HS-5 (cell line): ENCODE measurements at regions not wholly inside any gene's neighbourhood (a gene's known extent, or its start where the extent isn't known, plus 50 kb on each side); places are given as distances from the start of the nearest gene placed in this dataset.
"Not testable (repeated sequence)": the region's sequence is repeated elsewhere in the genome, so short reads cannot be mapped to it uniquely, and the experiment has no call there.

Source experiments
- DNase-seq: peaks from one replicate; pipeline ENCODE4 v3.0.0-alpha.2; 2012; ENCODE audit warnings: low read depth

DNA sequence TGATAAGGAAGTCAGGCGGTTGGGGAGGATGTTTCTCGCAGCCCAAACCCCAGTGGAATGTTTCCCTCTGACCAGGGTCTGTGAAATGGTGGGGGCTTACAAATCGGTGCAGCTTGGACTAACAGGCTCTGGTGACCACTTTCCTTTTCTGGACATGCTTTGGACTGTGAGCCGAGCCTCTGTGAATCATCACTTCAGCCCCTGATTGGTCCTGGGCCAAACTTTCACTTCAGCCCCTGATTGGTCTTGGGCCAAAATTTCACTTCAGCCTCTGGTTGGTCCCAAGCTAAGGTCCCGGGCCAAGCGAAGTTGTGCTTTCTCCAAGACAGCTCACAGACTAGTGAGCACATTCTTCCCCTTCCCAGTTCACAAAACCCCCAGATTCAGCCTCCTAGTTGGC lies 223.7 kb upstream of the ANKRD20A1 start:
- DNase-seq: not testable (repeated sequence)

DNA sequence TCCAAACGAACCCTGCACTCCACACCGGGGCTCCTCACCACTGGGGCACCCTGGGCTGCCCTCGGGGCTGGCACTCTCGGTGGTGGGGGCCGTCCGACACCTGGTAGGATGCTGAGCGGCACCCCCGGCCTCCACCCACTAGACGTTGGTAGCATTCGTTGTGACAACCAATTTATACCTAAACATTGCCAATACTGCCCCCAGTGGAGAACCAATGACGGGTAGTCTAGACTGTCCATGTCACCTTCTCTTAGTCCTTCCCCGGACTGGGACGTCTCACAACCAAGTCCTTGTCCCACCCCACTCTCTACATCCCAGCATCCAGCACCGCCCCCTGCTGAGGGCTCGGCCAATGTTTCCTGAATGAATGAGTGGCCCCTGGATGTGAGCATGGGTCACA lies 246.8 kb upstream of the ANKRD20A1 start:
- not testable (repeated sequence) for DNase-seq

DNA sequence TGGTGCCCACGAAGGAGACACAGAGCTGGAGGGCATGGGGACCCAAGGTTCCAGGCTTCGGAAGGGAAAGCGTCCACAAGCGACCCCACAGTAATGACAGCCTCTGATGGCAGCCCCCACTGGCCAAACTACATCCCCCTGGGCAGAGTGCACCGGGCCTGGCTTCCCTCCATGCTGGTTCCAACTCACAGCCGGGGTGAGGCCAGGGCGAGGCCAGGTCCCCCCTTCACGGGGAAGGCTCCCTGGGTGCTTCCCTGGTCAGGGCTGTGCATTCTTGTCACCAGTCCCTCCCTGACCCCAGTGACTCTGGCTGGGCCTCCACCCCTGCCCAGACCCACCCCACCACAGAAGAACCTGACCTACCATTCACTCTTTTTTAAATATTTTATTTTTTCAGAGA lies 248.9 kb upstream of the ANKRD20A1 start:
- not testable (repeated sequence) for DNase-seq

DNA sequence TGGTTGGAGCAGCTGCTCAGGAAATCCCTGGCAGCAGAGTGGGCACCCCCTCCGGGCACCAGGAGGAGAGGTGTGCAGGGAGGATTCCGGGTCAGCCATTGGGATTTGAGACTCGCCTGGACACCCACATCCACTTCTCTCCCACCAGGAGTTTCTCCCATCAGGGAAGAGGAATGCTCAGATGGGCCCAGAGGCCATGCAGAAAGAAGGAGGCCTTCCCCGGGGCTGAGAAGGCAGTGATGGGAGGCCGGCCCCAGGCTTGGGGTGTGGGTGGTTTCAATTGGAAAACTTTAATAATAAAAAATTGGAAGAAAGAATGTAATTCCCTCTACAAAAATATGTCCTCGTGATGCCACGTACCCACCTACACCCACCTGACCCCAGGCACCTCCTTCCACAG lies 249.3 kb upstream of the ANKRD20A1 start:
- DNase-seq: not testable (repeated sequence)

DNA sequence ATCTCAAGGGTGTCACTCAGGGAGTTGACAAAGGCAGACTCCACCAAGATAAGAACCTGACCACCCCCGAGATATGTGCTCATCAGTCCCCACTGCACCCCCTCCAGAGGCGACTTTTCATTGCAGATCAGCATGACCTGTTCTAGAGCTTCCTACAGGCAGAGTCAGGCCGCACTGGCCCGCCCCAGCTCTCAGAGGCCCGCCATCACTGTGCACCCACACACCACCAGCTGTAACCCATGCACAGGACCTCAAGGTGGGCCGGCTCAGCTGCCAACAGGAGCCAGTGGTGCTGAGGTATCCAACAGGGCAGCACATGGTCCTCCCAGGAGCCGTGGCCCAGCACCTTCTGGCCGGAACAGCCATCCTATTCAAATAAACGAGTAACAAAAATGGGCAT lies 253.6 kb upstream of the ANKRD20A1 start:
- not testable (repeated sequence) for DNase-seq

DNA sequence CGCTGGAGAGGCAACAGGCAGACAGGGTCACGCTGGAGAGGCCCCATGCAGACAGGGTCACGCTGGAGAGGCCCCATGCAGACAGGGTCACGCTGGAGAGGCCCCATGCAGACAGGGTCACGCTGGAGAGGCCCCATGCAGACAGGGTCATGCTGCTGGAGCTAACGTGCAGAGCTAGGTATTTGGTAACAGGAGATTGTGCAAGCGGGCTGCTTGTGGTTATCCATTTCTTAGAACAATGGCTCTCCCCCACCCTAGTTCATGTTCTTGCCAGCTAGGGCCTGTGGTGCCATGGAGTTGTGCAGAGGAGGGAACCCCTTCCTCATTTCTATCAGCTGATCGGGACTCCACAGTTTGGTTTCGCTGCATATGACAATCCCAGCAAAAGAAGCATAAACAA lies 255.1 kb upstream of the ANKRD20A1 start:
- not testable (repeated sequence) for DNase-seq

DNA sequence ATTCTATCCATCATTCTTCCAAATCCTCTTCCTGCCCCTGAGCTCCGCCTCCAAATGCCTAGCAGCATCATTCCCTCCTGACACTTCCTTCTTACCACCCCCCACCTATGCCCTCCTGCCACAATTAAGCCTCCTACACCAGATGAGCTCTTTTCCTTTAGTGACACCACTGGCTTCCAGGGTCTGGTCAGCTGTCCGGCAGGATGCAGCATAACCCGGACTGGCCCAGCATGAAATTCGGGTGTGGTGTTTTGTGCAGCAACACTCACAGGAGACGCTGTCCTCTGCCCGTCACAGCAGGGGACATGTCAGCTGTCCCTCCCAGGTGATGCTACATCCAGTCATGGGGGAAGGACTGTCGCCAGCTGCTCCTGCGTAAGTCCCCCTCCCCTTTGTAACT lies 266.3 kb upstream of the ANKRD20A1 start:
- DNase-seq: not testable (repeated sequence)

DNA sequence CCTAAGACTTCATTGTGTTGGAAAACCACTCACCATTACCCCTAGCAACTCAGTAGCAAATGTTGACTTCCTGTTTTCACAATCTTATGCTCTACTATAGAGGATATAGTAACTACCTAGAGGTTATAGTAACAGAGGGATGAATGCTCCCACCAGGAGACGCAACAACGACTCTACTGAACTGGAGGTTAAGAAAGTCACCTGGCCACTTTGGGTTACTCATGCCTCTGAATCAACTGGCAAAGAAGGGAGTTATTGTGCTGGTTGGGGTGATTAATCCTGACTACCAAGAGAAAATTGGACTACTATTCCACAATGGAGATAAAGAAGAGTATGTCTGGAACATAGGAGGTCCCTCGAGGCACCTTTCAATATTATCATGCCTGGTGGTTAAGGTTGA lies 302.9 kb upstream of the ANKRD20A1 start:
- DNase-seq: not testable (repeated sequence)

DNA sequence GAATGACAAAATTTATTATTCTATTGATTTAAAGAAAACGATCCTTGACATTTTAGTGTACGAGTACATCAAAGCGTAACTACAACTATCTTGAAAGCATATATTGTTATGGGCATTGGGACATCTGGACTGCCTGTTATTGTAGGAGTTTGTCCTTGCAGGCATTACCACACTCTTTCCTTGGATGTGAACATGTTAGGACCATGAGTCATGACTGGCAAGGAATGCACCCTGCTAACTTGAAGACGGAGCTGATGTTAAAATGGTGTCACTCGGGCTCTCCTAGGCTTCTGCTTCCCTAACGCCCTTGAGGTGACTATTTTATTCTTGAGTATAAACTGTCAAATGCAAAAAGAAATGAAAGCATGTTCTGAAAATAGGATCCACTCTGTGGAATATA lies 308.7 kb upstream of the ANKRD20A1 start:
- not testable (repeated sequence) for DNase-seq

DNA sequence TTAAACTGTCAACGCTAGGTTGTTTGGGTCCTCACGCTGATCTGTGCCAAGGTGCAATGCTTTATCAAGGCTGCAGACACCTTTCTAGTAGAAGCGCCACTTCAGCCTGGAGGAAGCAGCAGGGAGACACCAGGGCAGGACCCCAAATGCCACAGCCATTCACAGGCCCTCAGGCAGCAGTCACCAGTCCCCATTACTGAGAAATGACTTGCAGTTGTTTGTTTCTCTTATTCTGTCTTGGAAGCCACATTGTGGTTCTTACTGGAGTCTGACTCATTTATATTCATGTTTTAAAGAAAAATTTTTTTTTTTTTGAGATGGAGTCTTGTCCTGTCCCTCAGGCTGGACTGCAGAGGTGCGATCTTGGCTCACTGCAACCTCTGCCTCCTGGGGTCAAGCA lies 328.9 kb upstream of the ANKRD20A1 start:
- DNase-seq: not testable (repeated sequence)

DNA sequence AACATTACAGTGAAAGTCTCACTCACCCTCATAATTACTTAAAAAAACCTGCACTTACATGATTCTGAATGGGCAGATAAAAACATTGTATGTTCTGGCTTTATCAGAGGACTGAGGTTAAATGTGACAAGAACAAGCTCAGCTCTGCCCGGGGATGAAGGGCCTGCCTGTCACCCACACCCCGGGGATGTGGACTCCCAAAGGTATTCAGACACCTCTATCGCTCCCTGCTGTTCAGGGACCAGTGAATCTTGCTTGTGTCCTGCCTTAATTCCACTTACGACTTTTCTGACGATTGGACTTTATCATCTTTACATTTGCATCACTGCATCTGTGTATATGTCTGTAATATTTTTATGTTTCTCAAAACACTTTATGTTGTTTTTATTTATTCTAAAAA lies 341.8 kb upstream of the ANKRD20A1 start:
- DNase-seq: not testable (repeated sequence)

DNA sequence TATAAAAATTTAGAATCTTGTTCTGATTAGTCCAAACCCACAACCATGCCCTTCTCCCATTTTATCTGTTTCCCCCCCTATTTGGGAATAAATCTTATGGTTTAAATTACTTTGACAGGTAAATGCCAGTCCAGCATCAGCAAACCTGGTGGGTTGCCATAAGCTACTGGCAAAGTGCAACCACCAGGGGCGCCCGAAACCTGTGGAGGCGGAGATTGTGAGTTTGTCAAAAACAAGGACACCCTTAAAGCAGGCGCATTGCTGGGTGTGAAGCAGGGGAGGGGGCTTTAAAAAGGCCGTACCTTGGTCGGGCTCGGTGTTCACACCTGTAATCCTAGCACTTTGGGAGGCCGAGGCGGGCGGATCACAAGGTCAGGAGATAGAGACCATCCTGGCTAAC lies 344.1 kb upstream of the ANKRD20A1 start:
- DNase-seq: not testable (repeated sequence)

DNA sequence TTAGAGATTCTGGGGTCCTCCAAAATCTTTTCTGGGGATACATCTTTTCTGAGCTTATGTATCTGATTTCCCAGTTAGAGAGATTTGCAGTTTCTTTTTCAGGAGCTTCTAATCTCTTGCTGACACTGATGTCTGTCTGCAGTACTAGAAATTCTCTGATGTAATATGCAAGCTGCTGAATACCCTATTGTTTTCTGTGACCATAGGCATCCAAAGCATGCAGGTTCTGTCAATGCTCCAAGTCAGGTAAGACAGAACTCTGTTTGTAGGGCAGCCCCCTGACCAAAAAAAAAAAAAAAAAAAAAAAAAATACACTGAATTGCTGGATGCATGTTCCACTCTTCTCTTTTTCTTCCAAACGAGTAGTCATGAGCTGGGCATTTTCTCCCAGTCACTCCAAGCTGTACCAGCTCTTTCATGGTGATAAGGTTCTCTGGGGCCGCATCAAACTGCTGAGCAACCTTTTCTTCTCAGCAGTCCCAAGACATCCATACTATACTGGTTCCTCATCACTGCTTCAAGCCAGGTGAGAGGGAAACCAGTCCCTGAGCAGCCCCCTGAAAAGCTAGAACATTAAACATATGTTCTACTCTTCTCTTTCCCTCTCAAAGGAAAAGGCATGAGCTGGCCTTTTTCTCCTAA lies 354.9 kb upstream of the ANKRD20A1 start:
- DNase-seq: not testable (repeated sequence)

DNA sequence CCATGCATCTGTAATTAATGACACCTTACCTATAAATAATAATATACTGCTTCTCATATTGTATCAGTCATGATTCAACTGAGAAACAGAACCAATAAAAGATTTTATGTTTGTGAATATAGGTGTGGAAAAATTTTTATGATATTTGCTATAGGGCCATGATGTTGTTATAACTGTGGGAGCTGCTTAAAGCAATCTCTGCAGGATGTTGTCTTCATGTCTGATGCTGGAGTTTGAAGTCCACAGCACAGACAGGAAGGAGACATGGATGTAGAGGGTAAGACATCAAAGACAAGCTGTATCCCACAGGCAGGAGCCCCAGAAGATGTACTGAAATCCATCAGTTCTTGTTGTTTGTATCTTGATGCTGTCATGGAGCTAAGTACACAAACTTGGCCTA lies 366.7 kb upstream of the ANKRD20A1 start:
- DNase-seq: not testable (repeated sequence)

DNA sequence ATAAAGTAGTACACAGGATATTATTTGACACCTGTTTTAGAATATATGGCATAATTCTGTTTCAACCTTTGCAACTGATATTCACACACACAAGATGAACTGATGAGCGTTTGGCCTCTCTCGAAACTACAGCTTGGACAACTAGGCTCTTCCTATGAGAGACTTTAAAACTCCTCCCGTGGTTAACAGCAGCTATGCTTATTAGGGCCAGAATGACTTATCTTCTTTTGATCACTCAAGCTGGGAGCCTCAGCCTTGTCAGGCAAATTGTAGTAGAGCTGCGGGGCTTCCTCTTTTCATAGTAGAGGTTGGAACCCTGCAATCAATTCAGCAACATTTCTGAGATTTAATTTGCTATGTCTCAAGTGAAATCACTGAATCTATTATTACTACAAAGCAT lies 381.3 kb upstream of the ANKRD20A1 start:
- not testable (repeated sequence) for DNase-seq

DNA sequence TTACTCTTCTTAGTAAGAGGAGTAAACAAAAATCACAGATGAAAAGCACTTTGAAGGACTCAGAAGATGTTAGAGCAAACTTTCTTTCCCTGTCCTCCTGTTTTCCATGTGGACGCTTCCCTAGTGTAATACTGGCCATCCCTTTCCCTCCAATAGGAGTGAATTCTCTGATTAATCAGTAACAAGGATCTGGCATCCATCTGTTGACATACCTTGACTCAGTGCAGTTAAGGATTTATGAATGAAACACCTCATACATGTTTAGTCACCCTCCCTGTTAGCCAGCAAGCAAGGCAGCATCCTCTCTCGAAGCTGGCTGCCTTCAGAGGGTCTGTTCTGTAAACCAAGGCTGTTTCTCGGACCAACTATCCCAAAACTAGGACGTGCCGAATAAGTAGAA lies 388.0 kb upstream of the ANKRD20A1 start:
- not testable (repeated sequence) for DNase-seq

DNA sequence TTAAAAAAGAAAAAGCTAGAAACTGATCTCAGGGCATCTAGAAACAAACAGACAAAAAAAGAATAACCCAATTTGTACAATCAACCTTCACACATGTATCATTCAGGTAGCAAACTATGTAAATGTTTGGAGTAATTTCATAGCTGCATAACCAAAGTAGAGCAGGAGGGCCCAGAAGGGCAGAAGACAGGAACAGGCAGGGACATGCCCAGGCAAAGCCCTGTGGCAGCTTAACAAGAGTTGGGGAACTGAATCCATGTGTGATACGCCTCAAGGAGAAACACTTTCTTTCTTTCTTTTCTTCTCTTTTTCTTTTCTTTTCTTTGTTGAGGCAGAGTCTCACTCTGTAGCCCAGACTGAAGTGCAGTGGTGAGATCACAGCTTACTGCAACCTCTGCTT lies 390.4 kb upstream of the ANKRD20A1 start:
- DNase-seq: not testable (repeated sequence)

DNA sequence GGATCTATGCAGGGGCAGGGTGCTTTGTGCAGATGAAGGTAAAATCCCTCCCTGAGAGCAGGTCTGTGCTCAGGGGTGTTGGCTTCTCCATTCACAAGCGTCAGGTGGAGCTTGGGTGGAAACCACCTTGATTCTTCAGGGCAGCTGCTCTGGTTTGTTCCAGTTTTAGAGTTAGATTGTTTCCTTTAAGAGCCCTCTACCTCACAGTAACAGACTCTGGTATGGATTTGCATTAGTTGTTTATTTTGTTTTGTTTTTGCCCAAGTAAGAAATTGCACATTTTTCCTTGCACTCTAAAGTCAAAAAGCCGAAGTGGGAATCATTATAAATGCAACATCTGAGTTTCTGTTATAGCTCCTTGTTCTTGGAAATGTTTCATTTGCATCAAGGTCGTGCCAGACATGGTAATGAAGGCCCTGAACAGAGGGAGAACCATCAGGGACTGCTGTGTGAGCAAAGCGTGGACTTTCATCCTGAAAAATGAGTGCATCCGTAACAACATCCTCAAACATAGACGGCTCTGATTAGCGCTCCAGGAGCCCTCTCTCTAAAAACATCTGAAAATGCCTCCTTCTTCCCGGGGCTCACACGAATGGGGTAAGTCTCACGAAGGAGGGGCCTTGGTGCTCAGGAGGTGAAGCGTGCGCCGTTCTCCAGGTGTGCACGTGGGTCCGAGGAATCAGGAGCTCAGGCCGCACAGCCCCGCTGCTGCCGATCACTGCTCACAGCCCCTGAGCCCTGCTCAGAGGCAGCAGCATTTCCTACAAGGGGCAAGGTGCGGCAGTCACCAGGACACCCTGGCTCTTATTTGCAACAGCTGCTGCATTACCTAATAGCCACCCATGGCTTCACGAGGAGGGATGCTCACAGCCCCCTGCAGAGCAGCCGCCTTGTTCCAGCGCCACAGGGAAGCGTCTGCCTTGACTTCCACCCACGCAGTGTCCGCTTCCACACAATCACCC lies 396.7 kb upstream of the ANKRD20A1 start:
- DNase-seq: not testable (repeated sequence)

DNA sequence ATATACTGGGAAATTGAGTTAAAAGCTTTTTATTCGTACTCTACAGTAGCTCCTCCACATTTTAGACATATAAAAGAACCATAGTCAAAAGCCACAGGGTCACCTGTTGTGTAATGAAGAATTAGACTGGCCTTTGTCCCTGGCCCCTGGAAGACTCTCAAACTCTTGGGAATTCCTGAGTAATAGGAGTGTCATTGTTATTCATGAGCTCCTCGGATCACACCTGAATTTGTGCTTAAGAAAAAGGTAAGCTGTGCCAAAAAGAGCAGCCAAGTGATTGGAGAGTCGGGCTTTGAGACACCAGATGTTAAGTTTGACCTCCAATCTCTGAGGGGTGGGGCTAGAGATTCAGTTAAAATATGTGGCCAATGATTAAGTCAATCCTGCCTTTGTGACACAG lies 405.8 kb upstream of the ANKRD20A1 start:
- not testable (repeated sequence) for DNase-seq

DNA sequence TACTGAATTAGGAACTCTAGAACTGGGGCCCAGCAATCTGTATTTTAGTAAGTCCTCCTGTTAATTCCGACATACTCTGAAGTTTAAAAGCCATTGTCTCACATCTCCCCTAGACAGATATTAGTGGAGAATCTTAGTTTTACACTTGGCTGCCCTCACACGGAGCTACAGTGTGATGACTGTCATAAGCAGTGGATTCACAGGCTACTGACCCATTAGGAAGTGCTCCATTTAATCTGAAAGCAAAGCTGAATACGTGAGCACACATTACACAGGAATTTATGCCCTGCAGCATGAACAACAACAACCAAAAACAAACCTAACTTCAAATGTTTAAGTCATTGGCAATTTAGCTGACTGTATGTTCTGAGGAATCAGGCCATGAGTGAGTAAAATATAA lies 416.4 kb upstream of the ANKRD20A1 start:
- not testable (repeated sequence) for DNase-seq

DNA sequence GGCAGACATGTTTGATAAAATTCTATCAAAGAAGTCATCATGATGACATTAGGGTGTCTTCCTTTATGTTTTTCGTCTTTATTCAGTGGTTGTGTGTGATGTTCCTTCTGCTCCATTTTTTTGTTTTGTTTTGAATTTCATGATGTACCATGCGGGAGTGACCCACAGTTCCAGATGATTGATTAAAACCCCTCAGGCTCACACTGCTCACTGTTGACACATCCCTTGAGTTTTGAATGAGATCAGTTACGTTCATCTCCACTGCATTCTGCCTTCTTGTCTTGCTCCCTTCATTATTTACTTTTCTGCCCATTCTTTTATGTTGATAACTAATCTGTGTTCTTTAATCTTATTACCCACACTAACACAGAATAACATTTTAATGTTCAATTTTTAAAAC lies 421.7 kb upstream of the ANKRD20A1 start:
- DNase-seq: not testable (repeated sequence)

DNA sequence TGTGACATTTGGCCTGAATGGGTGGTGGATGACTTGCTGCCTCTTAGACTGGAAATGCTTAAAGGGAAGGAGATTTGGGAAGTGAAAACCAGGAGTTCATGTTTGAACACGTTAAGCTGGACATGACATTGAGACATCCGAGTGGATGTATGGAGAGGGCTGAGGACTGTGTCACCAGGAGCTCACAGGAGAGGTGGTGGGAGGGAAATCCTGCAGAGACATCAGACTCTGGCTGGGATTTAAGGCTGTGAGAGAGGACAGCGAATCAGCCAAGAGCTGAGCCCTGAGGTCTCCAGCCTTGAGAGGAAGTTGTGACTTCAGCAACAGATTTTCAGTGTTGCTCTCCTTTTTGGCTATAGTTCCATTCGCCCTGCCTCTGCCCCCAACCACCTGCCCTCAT lies 432.5 kb upstream of the SPATA31A3 start:
- not testable (repeated sequence) for DNase-seq
